Pons (tissue), 1 donor: ENCODE measurements at regions not wholly inside any gene's neighbourhood (a gene's known extent, or its start where the extent isn't known, plus 50 kb on each side); places are given as distances from the start of the nearest gene placed in this dataset.

Experiments used
- DNase-seq: peaks from one replicate; pipeline ENCODE4 v3.0.0-alpha.2; 2016; ENCODE audit warnings: low spot score

DNA sequence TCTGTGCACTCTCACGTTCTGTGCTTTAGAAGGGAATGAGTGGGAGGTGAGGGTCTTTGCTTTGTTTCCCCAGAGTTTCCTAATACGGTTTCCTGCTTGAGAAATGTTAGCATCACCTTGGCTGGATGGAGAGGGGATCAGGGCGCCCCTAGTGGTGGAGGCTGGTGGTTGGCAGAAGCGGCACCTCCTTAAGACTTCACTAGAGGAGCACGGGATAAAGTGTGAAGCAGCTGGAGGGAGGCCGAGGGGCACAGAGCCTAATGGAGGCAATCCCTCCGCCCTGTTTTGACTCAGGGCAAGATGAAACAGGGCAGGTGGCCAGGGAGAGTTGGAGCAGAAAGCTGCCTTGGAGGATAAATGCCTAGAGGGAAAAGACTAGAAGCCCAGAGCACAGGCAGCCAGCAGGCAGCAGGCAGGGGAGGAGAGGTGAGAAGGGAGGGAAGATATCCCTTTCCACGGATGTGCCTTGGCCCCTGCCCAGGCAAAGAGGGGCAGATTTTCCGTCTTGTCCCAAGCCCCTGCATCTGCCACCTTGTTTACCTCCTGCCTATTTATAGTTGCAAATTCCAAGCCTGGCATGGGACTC is 56.0 kb upstream of the BTRC start:
- no peak for DNase-seq

DNA sequence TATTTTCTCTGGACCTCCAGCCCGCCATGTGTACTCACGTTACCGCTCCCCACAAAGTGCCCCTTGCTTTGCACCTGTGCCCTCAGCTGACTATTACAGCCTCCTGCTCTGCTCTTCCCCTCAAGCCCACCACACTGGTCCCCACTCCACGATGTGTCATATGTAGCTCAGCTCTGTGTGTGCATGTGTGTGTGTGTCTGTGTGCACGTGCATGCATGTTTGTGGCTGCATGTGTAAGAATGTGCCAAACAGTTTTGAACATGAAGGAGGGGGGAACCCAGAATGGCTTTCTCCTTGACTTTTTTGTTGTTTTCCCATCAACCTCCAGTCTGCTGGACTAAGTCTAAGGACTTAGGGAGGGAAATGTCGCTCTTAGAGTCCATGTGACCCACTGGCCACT is 54.8 kb upstream of the BTRC start:
- no peak for DNase-seq

- DNase-seq, result no peak
Measured at GRCh38 chr10:101301111-101301731, 52.7 kb upstream of the BTRC start.

GRCh38 chr10:101303087-101303703 is 50.8 kb upstream of the BTRC start:
- DNase-seq, result no peak
